Omental fat pad (tissue), 3 donors: ENCODE measurements at regions not wholly inside any gene's neighbourhood (a gene's known extent, or its start where the extent isn't known, plus 50 kb on each side); places are given as distances from the start of the nearest gene placed in this dataset.

Experiments
- ATAC-seq: fragments of 150-250 bp; one replicate; pipeline ENCODE4 v1.9.1; 2016; ENCODE audit warnings: mild to moderate bottlenecking, moderate library complexity; ENCODE audit not compliant: low FRiP score
- DNase-seq: peaks from one replicate; pipeline ENCODE4 v3.0.0-alpha.2; 2019; ENCODE audit warnings: low spot score
- TF ChIP-seq, protein P1 (sequence below), 3 donors: fragments of 450-650 bp; IDR thresholded peaks; one replicate each; pipeline ENCODE4 v1.5.1; 2016 to 2017; ENCODE audit warnings: antibody characterized with exemption in 3 of 3, mild to moderate bottlenecking in 3 of 3, moderate library complexity in 2 of 3

DNA sequence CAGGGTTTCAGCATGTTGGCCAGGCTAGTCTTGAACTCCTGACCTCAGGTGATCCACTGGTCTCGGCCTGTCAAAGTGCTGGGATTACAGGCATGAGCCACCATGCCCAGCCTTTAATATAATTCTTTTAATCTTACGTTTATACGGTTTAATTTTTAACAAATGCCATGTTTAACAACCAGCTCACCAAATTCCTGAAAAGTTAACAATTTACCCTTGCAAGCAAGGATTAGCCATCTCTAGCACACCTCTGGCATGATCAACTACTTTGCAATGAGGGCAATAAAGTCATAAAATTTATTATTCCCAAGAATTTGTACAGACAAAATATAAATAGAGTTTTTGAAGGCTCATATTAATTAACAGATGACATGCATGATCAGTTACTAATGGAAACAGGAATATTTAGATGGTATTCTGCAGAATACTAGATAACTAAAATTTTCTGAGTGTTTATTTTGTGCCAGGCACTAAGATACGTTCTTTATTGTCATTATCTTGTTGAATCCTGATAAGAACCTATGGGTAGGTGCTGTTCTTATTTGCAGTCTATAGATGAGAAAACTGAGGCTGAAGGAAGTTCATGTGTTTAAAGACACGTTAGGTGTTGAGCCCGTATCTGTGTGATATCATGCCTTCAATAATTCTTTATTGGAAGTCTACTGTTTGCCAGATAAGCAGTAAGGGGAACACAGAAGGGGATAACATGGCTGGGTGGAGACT lies 190.1 kb downstream of the CDCA7 start:
- TF ChIP-seq, protein P1, sequence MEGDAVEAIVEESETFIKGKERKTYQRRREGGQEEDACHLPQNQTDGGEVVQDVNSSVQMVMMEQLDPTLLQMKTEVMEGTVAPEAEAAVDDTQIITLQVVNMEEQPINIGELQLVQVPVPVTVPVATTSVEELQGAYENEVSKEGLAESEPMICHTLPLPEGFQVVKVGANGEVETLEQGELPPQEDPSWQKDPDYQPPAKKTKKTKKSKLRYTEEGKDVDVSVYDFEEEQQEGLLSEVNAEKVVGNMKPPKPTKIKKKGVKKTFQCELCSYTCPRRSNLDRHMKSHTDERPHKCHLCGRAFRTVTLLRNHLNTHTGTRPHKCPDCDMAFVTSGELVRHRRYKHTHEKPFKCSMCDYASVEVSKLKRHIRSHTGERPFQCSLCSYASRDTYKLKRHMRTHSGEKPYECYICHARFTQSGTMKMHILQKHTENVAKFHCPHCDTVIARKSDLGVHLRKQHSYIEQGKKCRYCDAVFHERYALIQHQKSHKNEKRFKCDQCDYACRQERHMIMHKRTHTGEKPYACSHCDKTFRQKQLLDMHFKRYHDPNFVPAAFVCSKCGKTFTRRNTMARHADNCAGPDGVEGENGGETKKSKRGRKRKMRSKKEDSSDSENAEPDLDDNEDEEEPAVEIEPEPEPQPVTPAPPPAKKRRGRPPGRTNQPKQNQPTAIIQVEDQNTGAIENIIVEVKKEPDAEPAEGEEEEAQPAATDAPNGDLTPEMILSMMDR (IDR thresholded peaks at IDR 0.05), result no peak
- DNase-seq (no peak), ATAC-seq (no peak)

DNA sequence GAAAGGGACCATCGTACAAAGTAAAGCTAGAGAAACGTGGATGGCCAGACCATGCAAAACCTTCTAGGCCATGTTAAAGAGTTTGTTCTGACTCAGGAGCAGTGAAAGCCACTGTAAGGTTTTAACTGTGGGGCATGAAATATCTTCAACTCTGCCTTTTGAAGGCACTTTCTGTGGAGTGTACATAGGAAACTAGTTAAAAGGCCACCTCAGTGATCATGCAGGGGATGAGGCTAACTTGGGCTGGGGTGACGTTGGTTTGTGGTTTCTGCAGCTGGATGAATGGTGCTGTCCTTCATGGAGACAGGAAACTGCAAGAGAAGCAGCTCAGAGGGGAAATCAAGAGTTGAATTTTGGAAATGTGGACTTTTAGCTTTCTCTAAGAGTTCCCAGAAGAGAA lies 190.7 kb downstream of the CDCA7 start:
- DNase-seq (no peak), ATAC-seq (no peak)
- TF ChIP-seq, protein P1 (IDR thresholded peaks at IDR 0.05), result no peak

DNA sequence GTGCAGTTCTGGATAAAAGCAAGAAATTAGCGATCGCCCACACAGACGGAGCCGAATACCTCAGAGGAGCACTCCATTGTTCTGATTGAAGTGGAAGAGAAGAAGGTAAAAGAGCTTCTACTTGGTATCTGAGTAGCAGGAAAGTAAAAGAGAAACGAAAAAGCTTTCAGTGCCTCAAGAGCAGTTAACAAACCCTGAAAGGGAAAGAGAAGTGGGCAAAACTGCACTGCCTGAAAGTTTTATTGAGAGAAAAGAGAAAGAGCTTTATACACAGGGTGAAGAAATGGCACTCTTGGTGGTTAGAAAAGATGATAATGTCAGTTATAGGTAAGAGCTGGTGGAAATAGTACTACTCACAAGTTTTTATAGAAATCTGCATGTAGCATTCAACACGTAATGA lies 192.8 kb downstream of the CDCA7 start:
- TF ChIP-seq, protein P1 (IDR thresholded peaks at IDR 0.05), result no peak
- no peak for DNase-seq

DNA sequence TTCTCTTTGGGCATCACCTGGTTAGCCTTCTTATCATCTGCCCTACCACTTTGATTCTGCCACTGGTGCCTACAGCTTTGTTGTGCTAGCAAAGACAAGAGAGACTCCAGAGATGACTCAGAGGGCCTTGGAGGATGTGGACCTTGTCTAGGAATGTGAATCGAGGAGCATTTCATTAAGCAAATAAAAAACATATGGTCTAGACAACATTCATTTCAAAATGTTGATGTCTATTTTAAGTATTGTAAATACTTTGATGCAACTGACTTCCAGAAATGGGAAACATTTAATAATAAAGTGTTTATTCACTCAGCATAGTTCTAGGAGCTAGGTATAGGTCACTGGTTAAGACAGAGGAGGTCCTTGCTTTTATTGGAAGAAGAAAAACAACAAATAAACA lies 195.5 kb downstream of the CDCA7 start:
- DNase-seq (no peak), ATAC-seq (no peak)
- TF ChIP-seq, protein P1 (IDR thresholded peaks at IDR 0.05), result no peak

More for the DNA sequence above, 192.8 kb downstream of the CDCA7 start:
- no peak for ATAC-seq

DNA sequence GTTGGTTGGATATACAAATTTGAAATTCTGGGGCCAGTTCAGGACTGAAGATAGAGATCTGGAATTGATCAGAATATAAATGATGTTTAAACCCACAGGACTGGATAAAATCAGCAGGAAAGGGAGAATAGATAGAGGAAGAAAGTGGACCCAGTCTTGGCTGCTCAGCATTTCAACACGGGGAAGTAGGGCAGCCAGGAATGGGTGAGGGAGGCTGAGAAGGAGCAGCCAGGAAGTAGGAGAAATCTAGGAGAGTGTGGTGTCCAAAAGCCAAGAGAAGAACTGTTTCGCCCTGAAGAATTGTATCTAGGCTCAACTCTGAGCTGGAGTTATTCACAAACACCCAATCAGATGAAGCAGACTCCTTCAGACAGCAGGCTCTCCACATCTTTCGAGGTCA lies 197.9 kb downstream of the CDCA7 start:
- ATAC-seq, result no peak
- TF ChIP-seq, protein P1 (IDR thresholded peaks at IDR 0.05), result no peak
- DNase-seq, result no peak

DNA sequence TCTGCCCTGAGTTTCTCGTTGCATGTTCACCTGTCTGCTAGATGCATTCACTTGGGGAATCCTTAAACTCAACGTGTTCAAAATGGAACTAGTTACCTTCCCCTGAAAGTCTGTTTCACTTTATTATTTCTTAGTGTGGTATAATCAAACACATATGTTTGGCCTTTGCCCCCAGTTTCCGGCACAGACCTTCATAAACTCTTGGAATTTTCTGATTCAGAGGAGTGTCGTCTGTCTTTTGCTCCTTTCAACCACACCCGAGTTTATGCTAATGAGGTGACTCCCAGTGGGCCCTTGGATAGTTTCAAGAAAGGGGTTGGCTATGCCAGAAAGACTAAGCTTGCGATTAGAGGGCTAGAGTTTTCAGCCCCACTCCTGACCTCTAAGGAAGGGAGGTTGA lies 198.9 kb downstream of the CDCA7 start:
- ATAC-seq (no peak), DNase-seq (no peak)
- TF ChIP-seq, protein P1 (IDR thresholded peaks at IDR 0.05), result no peak

DNA sequence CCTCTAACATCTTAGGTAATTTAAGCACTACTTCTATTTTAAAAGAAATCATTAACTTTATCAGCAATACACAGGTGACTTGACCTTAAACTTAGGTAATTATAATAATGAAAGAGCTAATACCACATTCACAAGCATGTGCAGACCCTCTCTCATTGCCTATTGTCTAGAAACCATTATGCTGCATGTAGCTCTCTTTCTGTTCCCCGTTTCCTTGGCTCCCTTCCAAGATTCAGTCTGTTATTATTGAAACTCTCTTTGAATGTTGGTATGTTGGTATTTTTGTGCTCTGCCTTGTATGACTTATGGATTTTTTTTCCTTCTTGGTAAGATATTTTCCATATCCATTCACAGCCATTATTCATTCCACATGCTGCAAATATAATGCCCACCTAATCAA lies 201.2 kb downstream of the CDCA7 start:
- TF ChIP-seq, protein P1 (IDR thresholded peaks at IDR 0.05), result no peak
- DNase-seq, result no peak
- no peak for ATAC-seq
